GM19463 (cell line): ENCODE measurements at regions not wholly inside any gene's neighbourhood (a gene's known extent, or its start where the extent isn't known, plus 50 kb on each side); places are given as distances from the start of the nearest gene placed in this dataset.

ENCODE experiments used
- ATAC-seq: cut with Tn5 transposase; IDR thresholded peaks from one replicate; pipeline ENCODE4 v1.9.1; 2021; ENCODE audit warnings: mild to moderate bottlenecking, moderate library complexity; ENCODE audit not compliant: unreplicated experiment

DNA sequence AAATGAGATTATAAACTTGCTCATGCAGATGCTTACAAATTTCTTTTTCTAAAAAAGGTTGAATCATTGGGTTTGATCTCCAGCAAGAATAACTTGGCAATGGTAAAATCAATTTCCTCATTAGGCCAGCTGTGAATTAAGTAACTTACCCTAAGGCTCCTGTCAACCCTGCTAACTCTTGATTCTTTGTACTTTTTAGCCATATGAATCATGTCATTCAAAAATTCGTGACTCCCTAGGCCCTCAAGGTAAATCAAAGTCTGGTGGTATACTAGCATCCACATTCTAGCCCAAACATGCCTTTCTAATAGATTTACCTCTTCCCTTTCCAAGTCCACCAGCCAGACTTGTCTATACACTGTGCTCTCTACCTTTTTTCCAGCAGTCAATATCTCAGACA lies 420.8 kb upstream of the BRINP1 start:
- no peak for ATAC-seq

- ATAC-seq = no peak
Measured at GRCh38 chr9:119788921-119789320, 419.7 kb upstream of the BRINP1 start.

- ATAC-seq = no peak
Measured at GRCh38 chr9:119781886-119782285, 412.7 kb upstream of the BRINP1 start.

DNA sequence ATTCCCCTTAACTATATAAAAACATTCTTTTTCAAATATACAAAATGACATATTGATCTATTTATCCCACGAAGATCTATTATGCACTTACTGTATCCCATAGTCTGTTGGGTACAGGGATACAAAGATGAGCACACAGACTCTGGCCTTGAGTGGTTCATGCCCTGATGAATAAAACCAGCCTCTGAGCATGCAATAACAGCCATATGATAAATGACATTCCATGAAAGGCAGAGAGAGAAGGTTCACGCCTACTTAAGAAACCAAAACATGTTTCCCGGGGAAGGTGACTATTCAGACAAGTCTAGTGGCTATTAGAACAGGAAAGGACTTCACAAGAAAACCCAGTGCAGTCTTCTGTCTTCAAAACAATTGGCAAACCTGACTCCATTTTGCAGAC lies 406.2 kb upstream of the BRINP1 start:
- no peak for ATAC-seq

DNA sequence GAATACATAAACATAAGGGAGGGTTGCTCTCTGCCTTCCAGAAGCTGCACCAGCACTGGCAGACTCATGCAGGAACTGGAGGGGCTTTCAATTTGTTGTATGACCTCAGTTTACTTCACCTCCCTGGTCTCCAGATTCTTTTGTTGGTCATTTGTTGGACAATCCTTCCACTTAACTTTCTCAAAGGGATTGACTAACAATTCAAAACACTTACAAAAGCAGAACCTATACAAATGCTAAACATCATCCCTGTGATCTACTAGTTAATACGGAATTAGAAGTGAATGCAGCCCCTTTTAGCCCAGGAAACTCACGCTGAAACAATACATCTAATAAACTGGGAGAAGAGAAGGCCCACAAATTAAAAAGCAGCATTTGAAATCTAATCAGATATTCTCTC lies 404.6 kb upstream of the BRINP1 start:
- ATAC-seq = no peak

DNA sequence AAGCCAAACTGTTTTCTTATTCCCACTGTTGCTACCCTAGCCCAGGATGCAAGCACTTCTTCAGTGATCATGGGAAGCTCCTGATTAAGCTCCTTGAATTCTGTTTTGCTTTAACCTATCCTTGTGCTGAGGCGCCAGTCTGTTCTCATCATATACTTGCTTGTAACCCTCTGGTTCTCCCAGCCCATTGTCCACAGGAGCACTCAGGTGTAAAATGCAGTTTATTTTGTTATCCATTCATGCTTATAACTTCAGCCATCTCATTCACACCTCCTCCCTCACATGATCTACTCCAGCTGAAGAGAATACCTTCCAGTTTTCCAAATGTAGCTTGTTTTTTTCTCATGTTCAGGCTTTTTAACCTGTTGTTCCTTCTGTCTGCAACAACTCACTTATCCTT lies 402.1 kb upstream of the BRINP1 start:
- no peak for ATAC-seq

DNA sequence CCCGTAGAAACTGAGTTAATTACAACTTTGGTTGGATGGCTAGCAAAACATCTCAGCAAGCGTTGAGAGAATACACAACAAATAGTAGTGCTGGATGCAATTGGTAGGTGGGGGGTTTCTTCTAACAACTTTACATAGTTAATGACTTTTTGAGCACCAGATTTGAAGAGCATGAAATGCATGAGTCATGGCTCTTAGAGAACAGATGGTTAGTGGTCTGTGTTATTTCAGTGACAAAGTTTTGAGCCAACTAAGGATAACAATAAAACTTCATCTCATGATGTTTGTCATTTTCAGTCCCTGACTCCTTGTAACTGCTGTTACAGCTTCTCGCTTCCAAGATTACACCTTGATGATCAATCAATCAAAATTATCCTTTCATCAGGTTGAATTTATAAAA lies 399.0 kb upstream of the BRINP1 start:
- no peak for ATAC-seq

DNA sequence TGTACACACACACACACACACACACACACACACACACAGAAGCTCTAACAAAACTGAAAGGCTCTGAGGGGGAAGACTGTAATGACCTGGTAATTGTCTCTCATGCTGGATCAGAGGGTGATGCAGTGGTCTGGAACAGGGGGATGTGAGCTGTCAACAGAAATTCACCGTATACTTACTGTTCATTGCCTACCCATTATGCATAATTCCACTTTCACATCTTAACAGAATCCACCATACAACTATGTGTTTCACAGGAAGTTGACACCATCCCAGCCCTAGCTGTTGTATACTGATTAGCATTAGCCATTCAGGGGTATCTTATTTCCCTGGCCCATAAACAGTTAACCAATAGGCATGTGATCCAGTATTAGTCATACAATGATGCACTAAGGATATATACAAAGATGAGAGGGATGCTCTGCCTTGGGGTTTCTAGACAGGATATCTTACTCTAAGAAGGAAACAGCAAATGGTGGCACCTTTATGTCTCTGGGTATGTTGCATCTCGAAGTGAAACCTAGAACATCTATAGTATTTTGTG lies 396.5 kb upstream of the BRINP1 start:
- no peak for ATAC-seq

GRCh38 chr9:119763260-119763659 lies 394.0 kb upstream of the BRINP1 start:
- no peak for ATAC-seq

DNA sequence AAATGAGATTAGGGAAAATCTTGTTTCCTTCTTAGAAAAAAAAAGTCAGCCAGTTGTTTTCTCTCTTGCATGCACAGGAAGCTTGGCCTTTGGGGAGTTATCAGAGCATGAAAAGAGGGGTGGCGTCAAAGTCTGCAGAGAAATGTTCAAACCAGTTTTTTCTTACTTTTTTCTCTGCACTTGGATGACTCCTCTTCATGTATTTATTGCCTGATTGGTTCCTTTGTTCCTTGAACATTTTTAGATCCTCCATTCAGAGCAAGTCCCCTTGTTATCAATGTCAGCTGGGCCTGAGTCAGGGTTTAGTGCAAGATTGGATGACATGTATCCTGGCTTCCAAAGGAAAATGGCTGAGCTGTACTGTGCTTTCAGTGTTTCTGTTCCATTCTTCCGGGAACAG lies 392.6 kb upstream of the BRINP1 start:
- ATAC-seq = no peak

GRCh38 chr9:119758990-119759389 lies 389.8 kb upstream of the BRINP1 start:
- no peak for ATAC-seq

GRCh38 chr9:119758241-119758640 lies 389.0 kb upstream of the BRINP1 start:
- ATAC-seq = no peak

DNA sequence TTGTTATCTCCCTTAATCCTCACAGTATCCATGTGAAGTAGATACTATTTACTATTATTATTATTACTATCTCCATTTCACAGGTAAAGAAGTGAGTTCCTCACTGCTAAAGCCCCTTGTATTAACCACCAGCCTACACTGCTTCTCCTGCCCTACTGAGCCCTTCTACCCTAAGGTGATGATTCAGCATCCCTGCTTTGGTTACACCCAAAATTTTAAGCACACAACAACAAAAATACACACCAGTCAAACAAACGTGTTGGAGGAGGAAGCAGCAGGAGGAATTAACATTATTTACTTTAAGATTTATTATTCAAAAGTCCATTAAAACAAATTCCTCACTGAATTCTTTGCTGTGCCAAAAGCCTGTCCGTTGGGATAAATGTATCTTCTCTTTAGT lies 370.2 kb upstream of the BRINP1 start:
- no peak for ATAC-seq

GRCh38 chr9:119736491-119737454 lies 367.5 kb upstream of the BRINP1 start:
- peak; percentile 99 for ATAC-seq

DNA sequence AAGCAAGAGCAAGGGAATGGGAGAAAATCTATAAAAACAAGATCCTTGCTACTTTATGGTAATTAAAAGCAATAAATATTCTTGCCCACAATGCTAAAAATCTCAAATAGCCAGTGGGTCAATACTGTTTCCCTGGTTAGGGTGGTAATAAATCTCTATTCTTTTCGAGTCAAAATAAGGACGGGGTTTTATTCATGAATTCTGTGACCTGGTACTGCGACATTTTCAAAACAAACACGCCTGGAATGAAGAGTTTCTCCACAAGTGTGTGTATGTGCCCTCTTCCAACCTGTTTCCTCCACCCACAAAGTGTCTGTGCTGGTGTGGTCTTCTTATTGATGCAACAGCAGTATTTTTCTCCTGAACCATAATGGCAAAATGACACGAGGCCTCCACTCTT lies 358.8 kb upstream of the BRINP1 start:
- ATAC-seq = no peak

DNA sequence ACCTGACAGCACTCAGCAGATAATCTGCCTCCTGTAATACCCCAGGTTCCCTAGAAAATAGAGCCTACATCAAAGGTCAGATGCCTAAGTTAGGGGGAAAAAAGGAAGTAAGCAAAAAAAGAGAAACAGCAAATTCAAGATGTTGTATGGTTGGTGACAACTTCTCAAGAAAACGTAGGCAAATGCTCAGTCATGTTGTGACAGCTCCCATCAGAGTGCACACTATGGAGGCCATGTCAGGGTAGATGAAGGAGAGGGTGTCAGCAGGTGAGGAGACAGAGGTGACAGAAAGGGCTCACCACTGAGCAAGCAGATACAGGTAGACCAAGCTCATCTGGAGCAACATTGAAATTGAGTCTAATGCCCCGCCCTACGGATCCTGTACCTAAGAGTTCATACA lies 356.8 kb upstream of the BRINP1 start:
- no peak for ATAC-seq

DNA sequence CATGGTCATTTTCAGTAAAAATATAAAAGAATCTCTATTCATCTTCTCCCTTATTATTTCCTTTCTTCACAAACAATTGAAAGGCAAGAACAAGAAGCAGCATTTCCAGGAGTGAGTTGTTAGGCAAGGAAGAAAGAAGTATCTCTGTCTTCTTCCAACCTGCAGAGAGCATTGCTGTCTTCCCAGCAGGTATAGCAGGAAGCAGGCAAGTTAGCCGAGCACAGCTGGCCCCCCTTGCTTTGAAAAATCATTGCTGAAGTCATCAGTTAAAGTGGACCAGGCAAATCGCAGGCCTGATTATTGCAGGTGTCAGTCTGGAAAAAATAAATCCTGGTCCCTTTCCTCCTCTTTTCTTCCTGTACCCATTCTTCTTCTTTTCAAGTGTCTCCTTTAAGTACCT lies 353.1 kb upstream of the BRINP1 start:
- no peak for ATAC-seq

DNA sequence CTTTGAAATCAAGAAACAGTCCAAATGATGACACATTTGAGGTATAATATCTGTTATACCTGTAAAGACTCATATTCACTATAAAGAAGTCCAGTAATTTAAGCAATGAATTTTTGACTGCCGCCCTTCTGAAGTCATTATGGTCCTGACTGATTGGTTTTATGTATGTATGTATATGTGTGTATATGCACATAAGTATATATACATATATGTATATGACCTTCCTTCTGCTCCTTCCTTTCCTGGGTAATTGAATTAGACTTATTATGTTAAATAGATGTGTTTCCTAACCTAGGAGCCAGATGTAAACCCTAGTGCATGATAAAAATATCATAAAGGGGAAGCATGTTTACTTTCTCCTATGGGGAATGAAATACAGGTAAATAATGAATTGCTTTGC lies 343.1 kb upstream of the BRINP1 start:
- no peak for ATAC-seq

DNA sequence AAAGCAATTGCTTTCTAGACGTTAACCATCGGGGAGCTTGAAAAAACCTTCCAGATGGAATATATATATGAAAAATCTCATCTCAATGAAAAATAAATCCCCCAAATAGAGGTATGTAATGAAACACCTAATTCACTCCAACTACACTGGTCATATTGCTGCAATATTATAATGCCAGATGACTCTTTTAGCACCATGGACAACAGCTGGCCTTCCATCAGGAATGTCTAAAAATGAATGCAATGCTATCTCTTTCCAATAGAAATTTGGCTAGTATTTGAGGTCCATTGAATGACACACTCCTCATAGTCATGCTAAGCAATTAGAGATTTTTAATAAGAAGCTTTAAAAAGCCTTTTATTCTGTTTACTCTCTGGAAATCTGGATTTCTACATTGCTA lies 340.2 kb upstream of the BRINP1 start:
- no peak for ATAC-seq

- no peak for ATAC-seq
Measured at GRCh38 chr9:119707228-119707845, 338.1 kb upstream of the BRINP1 start.

DNA sequence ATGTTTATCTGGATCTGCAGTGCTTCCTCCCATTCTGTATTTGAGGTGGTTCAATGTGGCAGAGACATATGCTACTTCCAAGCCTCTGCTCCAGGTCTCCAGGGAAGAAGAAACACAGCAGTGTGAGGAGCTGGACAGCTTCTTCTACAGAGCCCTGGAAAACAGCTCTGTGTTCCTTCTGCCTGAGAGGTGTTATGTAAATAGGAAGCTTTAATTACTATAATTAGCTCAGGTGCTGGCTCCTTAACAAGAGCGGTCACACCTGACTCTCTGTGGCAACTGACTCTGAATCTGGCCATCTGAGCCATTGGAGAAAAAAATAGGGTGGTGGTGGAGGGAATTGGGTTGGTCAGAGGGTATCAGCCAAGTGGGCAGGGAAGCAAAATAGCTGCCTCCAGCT lies 332.4 kb upstream of the BRINP1 start:
- ATAC-seq = no peak

GRCh38 chr9:119698535-119698934 lies 329.3 kb upstream of the BRINP1 start:
- ATAC-seq = no peak
